H54 (cell line): ENCODE measurements at regions not wholly inside any gene's neighbourhood (a gene's known extent, or its start where the extent isn't known, plus 50 kb on each side); places are given as distances from the start of the nearest gene placed in this dataset.

Source experiments
- DNase-seq: peaks from one replicate; pipeline ENCODE4 v3.0.0; 2011; ENCODE audit warnings: low spot score, mixed read lengths; ENCODE audit not compliant: insufficient read length
- FAIRE-seq: peaks from 3 replicates; lab custom pipeline; 2011; peaks lifted over from hg19 to GRCh38; lab: Jason Lieb, UNC
- POLR2A ChIP-seq: IDR thresholded peaks from 2 replicates; pipeline ENCODE4 v1.6.1; 2011; ENCODE audit warnings: low read depth, mild to moderate bottlenecking, low read length

DNA sequence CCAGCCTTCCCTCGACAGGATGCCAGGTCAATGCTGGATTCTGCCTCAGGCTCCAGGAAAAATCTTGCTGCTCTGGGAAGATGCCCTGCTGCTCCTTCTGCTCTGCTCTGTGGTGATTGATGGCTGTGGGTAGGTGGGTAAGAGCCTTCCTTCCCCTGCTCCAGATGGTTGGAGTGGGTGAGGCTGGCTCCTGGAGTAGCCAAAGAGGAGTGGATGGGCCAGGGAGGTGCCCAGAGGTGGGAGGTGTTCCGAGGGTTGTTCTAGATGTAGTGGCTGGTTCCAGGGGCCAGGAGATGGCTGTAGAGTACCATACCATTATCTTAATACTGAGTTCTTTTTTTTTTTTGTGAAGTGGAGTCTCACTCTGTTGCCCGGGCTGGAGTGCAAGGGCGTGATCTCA lies 99.6 kb upstream of the THY1 start:
- DNase-seq (no peak), FAIRE-seq (no peak)
- TF ChIP-seq POLR2A = no peak

DNA sequence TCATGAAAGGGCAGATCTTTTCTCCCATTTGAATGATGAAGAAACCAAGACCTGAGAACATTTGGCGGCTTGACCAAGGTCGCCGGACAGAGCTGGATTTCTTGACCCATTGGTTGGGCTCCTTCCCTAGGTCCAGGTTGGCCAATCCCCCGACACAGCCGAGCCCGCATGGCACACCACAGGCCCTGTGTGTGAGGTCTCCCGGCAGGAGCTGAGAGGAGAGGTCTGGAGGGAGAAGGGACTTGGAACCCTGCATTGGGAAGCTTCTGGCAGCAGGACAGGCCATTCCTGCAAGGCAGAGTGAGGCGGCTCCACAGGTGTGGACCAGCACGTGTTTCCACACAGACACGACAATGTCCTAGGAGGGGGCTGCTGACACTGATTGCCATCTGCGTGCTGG lies 98.6 kb upstream of the THY1 start:
- DNase-seq (no peak), FAIRE-seq (no peak)
- no peak for TF ChIP-seq POLR2A

DNA sequence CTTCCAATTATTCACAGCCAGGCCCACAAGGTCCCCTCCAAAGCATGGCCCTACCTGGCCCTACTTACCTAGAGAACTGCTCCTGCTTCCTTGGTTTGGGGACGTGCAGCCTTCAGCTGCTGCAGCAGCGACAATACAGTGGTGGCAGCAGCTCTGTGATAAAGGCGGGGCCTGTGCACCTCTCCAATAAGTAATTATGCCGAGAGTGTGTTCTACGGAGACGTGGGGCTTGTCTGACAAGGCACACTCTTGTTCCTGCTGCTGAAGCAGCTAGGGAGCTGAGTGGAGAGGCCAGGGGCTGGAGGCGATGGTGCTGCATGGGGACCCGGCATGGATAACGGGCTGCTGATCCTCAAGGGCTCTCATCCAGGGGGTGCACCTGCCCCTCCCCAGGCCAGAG lies 98.0 kb upstream of the THY1 start:
- no peak for TF ChIP-seq POLR2A
- DNase-seq (no peak), FAIRE-seq (no peak)

GRCh38 chr11:119520400-119520799 lies 97.4 kb upstream of the THY1 start:
- no peak for TF ChIP-seq POLR2A
- DNase-seq (no peak), FAIRE-seq (no peak)

GRCh38 chr11:119519796-119520195 lies 96.8 kb upstream of the THY1 start:
- no peak for TF ChIP-seq POLR2A
- FAIRE-seq (no peak), DNase-seq (no peak)

- no peak for TF ChIP-seq POLR2A
- DNase-seq = no peak
- no peak for FAIRE-seq
These were observed 96.1 kb upstream of the THY1 start for GRCh38 chr11:119518746-119519730.

- DNase-seq = no peak
- TF ChIP-seq POLR2A = no peak
- FAIRE-seq = no peak
These were observed 92.9 kb upstream of the THY1 start for GRCh38 chr11:119515771-119516400.

- no peak for TF ChIP-seq POLR2A
- FAIRE-seq (no peak), DNase-seq (no peak)
These were observed 90.8 kb upstream of the THY1 start for GRCh38 chr11:119513806-119514170.

DNA sequence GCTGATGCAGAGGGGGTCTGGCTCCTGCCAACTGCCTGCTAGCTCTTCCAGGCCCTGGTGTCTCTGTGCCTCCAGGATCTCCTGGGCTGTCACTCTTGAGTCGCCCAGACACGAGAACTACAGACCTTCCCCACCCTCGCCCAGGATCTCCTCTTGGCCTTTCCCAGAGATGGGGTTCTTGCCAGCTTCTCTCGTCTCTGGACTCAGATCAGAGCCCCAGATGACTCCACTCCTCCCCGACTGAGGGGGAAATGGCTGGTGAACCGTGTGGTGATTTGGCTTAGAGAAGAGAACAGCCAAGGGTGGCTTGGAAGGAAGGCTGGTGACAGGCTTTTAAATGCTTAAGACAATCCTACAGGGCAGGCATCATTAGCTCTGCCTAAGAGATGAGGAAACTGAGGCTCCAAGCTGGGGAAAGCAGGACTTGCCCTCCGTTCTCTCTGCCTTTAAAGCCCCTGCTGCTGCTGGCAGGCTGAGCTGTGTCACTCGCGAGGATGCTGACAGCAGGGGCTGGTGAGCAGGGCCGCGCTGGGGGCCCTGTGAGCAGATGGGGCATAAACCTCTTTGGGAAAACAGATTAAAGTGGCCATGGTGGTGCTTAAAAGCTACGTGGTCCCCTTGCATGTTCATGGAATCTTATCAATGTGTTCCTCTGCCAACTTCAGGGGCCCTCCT lies 90.3 kb upstream of the THY1 start:
- TF ChIP-seq POLR2A = no peak
- no peak for DNase-seq
- FAIRE-seq = no peak

GRCh38 chr11:119512369-119512768 lies 89.4 kb upstream of the THY1 start:
- FAIRE-seq = no peak
- no peak for DNase-seq
- TF ChIP-seq POLR2A = no peak

DNA sequence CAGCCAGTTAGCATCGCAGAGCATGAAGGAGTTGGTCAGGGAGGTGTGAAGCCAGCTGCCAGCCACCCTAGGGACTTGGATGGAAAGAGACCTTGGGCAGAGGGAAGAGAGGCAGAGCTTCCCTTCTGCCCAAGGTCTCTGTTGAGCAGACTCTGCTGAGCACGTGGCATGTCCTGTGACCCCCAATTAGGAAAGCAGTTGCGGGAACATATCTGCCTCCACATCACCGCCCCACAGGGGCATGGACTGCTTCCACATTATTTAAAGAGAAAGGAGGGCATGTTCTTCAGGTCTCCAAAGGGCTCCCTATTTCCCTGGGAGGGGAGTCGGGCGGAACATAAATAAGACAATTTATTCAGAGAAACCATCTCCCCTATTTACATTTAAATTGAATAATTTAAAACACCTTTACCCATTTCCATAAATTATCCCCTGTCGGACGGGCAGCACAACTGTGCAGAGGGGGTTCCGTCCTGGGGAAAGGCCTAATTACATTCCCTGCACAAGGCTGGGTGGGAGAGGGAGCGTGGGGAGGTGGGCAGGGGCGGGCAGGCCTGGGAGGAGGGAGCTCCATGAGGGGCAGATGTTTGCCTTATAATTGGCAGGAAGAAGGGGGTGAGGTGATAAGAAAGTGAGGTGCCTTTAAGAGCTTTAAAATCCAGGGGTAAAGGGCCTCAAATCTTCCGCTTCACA lies 88.8 kb upstream of the THY1 start:
- FAIRE-seq (no peak), DNase-seq (no peak)
- no peak for TF ChIP-seq POLR2A

GRCh38 chr11:119509969-119510401 lies 87.0 kb upstream of the THY1 start:
- TF ChIP-seq POLR2A = 0 out of 2 replicates have a peak, but pooled peaks have one; percentile 7
- DNase-seq = peak; percentile 50
- peak; percentile 69 for FAIRE-seq

DNA sequence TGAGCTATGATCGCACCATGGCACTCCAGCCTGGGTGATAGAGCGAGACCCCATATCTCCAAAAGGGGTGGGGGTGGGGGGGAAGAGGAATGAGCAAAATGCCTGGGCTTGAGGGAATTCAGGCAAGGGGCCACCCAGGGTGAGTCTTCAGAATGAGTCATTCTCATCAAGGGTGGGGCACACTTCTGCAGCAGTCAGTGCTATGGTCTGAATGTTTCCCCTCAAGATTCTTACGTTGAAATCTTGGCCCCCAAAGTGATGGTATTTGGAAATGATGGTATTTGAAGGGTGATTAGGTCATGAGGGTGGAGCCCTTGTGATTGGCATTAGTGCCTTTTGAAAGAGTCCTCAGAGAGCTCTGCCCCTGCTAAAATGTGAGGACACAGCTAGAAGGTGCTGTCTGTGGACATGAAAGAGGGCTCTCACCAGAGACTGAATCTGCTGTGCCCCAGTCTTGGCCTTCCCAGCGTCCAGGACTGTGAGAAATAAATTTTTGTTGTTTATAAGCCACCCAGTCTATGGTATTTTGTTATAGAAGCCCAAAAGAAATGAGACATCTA lies 86.4 kb upstream of the THY1 start:
- no peak for TF ChIP-seq POLR2A
- no peak for DNase-seq
- FAIRE-seq = no peak

DNA sequence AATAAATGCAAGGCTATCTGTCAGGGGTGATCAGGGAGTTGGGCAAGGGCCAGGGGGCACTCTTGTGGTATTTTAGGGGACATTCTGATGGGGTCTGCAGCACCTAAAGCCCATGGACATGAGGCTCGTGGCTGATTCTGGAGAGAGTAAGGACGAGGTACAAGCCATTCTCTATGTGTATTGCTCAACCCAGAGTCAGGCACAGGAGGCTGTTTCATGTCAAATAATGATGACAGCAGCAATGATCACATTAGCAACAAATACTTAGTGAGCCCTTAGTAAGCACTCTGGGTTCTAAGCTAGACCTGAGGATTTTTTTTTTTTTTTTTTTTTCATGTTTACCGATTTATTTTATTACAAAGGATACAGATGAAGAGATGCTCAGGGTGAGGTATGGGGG lies 83.5 kb upstream of the THY1 start:
- DNase-seq = no peak
- FAIRE-seq = no peak
- TF ChIP-seq POLR2A = no peak
